GM23338 (cell line): ENCODE measurements at regions not wholly inside any gene's neighbourhood (a gene's known extent, or its start where the extent isn't known, plus 50 kb on each side); places are given as distances from the start of the nearest gene placed in this dataset.

Experiments
- CREB1 ChIP-seq: fragments of 250-450 bp; sonication (Bioruptor Pico); IDR thresholded peaks from 2 replicates; pipeline ENCODE4 v1.5.0; 2020; ENCODE audit warnings: low read depth, mild to moderate bottlenecking, moderate library complexity
- CTCF ChIP-seq, 2 experiments: fragments of 200-600 bp in 1 of 2; sonication (generic) in 1 of 2; conservative IDR thresholded peaks; 2 replicates each; pipeline versions ENCODE4 v1.5.1 to v1.6.1; 2016 to 2017; ENCODE audit warnings: antibody characterized with exemption in 2 of 2, low read depth in 2 of 2, mild to moderate bottlenecking in 2 of 2, moderate library complexity in 1 of 2
- ETS1 ChIP-seq: IDR thresholded peaks from 2 replicates; pipeline ENCODE4 v1.6.1; 2016; ENCODE audit warnings: antibody characterized with exemption
- EZH2 ChIP-seq: fragments of 200-600 bp; sonication (generic); IDR thresholded peaks from one replicate; pipeline ENCODE4 v1.8.0; 2017; ENCODE audit warnings: antibody characterized with exemption, mild to moderate bottlenecking, low read depth; ENCODE audit not compliant: unreplicated experiment
- EZH2phosphoT487 ChIP-seq: fragments of 200-600 bp; sonication (generic); IDR thresholded peaks from one replicate; pipeline ENCODE4 v1.8.1; 2018; ENCODE audit warnings: antibody characterized with exemption; ENCODE audit not compliant: unreplicated experiment
- POLR2AphosphoS5 ChIP-seq: IDR thresholded peaks from 2 replicates; pipeline ENCODE4 v1.6.1; 2016; ENCODE audit warnings: antibody characterized with exemption, low read depth
- REST ChIP-seq: IDR thresholded peaks from one replicate; pipeline ENCODE4 v1.6.1; 2018; ENCODE audit warnings: antibody characterized with exemption; ENCODE audit not compliant: unreplicated experiment

GRCh38 chr2:16482460-16482859 lies 183.2 kb downstream of the CYRIA start:
- TF ChIP-seq EZH2phosphoT487 (no peak), CTCF (conservative IDR thresholded peaks at IDR 0.05; ENCODE audit: low read depth in 2 of 2) (no peak), EZH2 (no peak), CREB1 (no peak), REST (no peak), POLR2AphosphoS5 (no peak), ETS1 (no peak)
